HG03097 (cell line): ENCODE measurements at regions not wholly inside any gene's neighbourhood (a gene's known extent, or its start where the extent isn't known, plus 50 kb on each side); places are given as distances from the start of the nearest gene placed in this dataset.

ENCODE experiments used
- ATAC-seq: cut with Tn5 transposase; IDR thresholded peaks from one replicate; pipeline ENCODE4 v1.9.1; 2021; ENCODE audit not compliant: unreplicated experiment, low FRiP score

DNA sequence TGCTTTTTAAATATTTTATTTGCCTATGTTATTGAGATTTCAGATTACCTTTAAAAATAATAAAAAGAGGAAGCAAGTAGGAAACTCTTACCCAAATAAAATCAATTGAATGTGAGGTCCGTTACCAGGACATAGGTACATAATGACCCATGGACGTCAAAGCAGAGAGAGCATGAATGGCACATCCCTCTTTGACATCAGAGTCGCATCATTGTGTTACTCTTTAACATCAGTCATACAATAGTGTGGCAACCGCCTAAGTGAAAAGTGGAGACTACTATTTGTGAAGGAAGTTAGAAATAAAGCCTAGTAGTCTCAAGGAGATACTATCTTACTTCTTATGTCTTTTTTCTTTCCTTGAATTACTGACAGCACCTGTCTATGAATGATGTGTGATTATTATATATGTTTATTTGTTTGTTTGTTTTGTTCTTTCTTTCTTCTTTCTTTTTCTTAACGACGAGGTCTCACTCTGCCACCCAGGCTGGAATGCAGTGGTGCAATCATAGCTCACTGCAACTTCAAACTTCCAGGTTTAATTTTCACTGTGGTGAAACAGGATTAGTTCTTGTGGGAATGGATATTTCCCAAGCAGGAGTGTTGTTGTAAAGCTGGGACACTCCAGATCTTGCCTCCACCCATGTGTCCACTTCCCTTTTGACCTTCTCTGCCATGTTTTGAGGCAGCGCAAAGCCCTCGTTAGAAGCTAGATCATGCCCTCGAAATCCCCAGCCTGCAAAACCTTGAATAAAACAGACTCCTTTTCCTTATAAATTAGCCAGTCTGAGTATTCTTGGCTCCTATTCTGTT is 407.2 kb upstream of the NETO1 start:
- no peak for ATAC-seq

DNA sequence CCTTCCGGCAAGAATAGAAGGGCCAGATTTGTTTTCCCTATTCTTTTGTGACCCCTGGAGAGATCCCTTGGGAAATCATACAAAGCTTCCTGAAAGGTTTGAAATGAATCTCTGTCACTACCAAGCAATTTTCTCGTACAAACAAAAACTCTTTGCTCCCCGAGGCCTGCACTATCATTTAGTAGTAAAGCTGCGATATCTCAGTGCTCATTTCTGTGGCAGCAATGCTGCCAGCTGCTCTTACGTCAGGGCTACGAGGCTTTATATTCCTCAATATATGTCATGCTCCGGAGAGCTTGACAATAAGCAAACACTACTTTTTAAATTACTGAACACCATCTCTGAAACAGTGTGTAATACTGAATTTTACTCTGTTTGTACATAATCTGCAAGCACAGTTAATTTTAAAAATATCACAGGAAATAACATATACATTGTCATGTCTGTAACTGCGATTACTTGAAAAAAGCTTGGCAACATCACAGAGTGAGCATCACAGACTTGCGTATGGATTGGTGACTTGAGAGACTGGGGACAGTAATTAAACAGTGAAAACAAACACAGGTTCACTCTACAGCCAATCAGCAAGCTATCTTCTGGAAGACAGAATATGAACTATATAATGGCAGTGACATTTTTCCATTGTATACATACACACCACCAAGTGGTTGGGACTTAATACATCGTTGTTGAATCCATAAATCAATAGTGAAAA is 403.3 kb upstream of the NETO1 start:
- no peak for ATAC-seq

DNA sequence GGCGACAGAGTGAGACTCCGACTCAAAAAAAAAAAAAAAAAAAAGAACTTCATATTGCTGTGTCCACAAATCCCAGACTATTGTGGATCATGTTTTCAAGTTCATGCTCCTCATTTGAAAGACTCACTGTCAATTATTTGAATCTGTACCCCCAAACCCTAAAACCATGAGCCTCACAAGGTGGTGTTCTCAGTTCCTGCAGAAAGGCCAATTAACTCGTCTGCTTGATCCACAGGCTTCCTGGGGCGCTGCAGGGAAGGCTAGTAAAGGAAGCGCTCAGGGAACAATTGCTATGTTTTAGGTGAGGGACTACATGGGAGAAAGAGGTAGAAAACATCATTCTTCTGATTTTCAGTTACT is 396.8 kb upstream of the NETO1 start:
- ATAC-seq, result no peak

DNA sequence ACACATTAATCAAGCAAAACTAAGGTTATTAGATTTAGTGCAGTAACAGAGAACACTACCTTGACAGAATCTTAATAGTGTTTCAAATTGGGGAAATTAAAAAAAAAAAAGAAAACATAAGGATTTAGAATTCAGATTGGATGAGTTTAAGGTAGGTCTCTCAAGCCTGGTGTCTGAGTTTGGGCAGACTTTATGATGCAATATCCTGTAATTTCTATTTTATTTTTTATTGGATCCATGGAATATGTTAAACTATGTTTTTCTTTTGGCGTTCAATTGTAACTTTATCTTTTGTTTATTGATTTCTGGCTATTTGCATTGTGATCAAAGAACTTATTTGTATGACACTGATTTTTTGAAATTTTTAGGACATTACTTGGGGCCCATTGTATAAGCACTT is 394.1 kb upstream of the NETO1 start:
- ATAC-seq, result no peak

DNA sequence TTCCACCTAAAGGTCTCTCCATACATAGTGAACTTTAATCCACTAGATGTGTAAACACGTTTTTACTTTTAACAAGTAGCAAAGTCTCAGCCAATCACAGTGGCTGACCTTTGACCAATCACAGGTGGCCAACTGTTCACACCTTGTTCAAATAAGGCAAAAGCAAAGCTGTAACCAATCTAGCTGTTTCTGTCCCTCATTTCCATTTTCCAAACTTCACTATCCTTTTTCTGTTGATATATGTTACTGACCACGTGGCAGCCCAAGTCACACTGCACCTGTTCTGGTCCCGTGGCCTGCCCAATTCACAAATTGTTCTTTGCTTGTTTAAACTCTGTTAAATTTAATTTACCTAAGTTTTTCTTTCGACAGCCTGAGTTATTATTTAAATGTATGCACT is 393.5 kb upstream of the NETO1 start:
- no peak for ATAC-seq

DNA sequence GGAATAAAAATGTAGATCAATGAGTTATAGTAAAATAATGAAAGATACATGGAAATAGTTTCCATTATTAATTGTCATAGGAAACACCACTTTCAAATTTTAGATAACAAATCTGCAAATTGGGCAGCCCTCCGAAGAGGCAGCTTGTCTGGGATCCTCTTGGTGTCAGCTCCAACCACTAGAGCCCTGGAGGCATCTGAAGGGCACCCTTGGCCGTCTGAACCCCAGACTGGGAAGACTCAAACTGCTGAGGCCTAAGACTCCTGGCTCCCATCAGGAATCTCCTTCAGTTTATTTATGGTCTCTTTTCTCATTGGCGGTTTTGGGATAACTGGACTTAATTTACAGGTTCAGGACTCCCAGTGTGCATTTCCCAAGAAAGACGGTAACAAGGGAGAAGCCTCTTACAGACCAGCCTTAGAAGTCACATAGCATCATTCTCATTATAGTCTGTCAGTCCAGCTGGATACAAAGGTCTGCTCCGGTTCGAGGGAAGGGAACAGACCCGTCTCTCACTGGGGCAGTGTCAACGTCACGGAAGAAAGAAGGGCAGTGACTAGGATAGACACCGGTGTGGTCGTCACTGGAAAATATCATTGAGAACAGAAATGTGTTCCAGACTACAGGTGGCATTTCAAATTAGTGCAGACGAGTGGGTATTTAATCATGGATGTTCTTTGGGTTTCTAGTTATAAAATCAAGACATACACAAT is 390.7 kb upstream of the NETO1 start:
- no peak for ATAC-seq

DNA sequence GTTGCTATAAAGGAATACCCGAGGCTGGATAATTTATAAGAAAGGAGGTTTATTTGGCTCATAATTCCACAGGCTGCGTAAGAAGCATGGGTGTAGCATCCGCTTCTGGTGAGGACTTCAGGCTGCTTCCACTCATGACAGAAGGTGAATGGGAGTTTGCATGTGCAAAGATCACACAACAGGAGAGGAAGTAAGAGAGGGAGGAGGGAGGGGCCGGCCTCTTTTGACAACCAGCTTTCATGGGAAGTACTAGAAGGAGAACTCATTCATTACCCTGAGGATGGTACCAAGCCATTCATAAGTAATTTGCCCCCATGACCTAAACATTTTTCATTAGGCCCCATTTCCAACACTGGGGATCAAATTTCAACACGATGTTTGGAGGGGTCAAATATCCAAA is 386.8 kb upstream of the NETO1 start:
- no peak for ATAC-seq

DNA sequence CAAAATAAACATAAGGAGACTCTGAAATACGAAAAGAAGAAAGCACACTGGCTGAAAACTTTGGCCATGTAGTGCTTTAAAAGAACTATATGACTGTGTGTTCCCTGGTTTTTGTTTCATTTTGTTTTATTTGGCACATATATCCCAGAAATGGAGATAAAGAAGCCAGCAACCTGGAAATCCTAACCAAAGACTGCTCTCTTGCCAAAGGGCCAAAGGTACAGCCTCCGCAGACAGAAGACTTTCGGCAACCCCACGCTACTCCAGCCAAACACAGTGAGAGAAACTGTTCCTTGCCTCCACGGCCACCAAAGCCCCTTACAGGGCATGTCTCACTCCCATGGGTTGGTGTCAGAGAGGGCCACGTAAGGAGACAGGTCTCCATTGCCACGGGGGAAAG is 381.2 kb upstream of the NETO1 start:
- ATAC-seq, result no peak

DNA sequence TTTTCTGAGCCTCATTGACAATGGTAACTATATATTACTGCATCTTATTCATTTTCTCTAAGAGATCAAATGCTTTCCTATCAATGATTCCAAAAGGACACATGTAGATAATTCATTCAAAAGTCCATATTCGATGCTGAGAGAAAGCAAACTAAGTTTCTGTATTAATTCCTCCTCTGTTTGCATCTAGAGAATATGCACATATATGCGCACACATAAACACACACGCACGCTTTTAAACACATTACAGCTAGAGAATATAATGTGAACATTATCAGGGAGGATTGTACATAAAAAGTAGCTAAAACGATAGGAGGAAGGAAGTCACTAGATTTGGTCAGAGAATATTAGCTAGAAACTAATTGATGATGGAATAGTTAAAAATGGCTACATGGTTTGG is 379.0 kb upstream of the NETO1 start:
- ATAC-seq, result no peak

DNA sequence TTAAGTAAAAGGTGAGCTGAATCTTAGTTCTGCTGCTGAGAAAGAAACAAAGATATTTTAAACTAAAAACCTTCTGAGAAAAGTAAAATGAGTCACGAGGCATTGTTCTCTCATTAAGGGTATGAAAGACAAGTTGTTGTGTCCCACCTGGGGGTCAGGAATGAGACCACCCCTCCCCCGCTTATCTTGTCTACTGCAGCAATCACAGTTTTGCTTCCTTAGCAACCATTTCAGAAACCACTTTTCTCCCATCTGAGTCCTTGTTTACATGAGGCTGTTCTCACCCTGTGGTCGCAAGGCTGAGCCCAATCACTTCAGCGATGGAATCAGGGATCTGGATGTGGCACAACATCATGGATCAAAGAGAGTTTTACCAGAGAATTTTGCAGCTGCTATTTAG is 377.6 kb upstream of the NETO1 start:
- ATAC-seq, result no peak

DNA sequence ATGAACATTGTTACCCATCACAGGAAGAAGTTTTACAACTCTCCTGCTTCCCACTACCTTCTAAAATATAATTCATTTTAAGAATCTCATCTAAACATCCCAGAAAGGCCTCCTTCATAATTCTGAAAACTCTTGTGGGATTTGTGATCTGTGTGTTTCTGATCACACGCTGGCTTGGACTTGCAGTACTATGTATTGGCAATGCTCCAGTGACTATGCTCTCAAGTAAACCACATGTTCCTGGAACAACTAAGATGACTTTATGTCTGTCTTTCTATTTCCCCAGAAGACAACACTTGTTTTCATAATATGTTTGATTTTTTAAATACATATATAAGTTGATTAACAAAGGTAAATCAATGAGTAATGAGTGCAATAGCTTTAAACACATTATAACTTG is 376.6 kb upstream of the NETO1 start:
- ATAC-seq, result no peak

DNA sequence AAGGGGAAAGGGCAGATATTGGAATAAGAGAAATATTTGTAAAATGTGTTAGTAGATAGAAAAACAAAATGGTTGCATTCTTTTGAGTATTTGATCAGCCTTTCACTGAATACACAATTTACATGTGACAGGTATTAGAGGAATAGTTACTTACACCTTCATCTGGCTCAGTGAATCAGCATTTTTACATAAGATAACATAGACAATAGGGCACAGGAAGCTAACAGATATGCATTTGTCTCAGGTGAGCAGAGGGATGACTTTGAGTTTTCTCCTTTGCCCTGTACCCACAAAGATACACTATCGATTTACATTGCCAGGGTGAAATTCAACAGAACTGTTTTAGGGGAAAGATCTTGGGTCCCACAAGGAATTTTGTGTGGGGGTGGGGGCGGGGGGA is 373.1 kb upstream of the NETO1 start:
- no peak for ATAC-seq

DNA sequence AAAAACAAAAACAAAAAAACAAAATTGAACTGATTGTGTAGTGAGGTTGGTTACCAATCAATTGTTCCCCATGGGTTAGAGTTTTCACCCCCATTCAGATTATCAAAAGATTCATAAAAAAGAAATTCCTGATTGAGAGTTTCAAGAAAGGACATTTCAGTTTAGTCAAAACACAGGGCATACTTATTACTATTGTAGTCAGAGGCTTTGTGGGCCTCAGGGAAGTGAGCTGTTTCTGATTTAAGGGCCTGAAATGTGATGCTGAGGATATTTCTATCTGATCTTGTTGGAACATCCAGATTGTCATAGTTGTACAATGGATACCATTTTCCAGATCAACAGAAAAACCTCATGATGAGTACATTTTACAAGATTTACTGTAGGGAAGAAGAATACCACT is 368.1 kb upstream of the NETO1 start:
- ATAC-seq, result no peak

DNA sequence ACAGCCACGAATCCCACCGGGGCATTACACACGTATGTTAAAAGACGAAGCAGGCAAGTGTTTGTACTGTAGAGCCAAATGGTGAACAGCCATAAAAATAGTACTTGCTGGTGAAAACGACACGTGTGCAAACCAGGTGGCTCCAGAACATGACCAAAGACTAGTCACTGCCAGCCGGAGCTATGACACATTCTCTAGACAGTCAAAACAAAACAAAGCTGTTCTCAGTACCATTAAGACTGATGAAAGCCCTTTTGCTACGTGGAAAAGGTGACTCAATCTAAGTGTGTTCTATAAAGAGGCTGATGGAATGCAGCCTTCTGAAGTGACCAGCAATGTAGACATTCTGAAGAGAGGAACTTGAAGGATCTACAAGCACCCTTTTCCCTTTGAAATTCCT is 367.7 kb upstream of the NETO1 start:
- ATAC-seq, result no peak

DNA sequence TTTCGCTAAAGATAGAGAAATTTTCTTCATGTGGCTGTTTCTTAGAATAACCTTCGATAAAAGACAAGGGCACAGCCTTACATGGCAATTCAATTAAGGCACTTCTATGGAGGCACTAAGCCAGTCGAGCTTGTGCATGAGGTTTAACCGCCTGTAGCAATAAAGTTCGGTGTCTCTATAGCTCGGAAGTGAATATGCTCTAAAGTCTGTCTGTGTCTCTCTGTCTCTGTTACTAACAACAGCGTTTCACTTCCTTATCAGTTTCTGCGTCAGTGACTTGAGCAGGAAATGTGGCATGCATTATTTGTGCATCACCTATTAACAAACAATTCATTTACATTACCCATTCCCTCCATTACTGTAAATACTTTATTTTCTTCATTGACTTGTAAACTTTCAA is 365.1 kb upstream of the NETO1 start:
- no peak for ATAC-seq

DNA sequence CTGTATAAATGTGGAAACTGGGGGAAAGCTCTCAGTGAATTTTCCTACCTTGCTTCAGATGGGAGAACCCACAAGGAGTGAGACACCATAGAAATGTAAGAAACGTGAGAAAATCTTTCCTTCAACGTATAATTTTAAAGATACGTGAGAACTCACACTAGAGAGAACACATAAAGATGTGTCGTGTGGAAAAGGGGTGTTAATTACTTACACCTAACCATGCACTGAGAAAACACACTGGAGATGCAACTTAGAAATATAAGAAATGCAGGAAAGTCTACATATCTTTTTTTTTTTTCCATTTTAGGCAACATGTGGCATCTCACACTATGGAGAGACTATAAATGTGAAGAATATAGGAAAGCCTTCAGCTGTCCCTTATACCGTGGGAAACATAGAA is 352.9 kb upstream of the NETO1 start:
- ATAC-seq, result no peak

DNA sequence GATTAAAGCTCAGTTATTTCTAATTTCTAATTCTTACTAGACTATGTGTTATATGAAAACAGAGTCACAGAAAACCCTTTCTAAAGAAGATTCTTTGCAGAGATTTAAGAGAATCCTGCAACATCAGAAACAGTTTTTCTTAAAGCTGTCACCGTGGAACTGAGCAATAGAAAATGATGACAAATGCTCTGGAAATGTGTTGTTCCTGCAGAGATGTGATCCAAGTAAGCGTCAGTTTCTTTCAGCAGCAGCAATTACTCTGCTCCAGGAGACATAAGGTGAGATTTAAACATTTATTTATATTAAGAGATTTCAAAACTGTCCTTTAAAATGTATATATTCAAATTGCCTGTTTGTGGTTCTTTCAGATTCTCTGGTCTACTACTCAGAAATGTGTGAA is 350.5 kb upstream of the NETO1 start:
- no peak for ATAC-seq

DNA sequence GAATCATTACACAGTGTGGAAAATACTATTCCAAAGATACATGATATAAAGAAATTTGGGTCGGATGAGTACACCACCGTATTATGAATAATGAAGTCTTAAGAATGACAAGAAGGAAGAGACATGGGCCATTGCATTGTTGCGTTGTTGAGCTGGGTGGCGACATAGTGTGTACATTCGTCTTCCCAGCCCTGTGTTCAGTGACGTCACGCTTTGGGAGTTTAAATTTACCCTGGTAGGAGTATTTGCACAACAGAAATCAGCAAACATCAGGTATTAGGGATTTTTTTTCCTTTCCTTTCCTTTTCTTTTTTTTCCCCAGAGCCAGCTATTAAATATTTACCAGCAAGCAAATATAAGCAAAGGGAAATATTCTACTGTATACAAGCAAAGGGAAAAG is 347.2 kb upstream of the NETO1 start:
- ATAC-seq, result no peak

DNA sequence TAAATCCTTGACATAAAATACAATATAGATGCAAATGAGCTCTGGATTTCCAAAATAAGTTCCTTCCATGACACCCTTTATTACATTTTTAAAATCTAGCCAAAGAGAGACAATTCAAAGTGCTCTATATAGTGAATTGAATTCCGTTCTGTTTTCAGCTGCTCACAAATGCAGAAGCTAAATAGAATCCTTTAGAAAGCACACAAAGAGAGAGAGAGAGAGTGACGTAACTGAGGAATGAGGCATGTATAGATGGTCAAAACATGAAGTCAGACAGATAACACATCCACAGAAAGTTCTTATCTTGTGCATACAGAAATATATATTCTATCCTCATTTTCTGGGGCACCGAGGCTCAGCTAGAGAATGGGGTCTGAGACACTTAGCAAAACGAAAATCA is 344.7 kb upstream of the NETO1 start:
- no peak for ATAC-seq

DNA sequence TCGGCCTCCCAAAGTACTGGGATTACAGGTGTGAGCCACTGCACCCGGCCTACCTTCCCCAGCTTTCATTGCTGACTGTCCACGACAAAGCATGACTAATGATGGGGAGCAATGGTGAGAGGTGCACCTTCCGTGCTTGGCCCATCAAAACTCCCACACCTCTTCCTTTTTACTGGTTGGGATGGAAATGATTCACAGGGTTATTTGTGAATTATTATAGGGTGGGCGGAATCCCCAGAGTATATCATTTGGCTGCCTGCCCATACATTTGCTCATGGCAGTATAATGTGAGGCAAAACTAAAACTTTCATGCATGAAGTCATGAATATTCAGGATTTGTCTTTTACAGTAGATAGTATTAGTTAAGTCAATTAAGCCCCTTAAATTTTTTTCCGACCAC is 334.2 kb upstream of the NETO1 start:
- ATAC-seq, result no peak

DNA sequence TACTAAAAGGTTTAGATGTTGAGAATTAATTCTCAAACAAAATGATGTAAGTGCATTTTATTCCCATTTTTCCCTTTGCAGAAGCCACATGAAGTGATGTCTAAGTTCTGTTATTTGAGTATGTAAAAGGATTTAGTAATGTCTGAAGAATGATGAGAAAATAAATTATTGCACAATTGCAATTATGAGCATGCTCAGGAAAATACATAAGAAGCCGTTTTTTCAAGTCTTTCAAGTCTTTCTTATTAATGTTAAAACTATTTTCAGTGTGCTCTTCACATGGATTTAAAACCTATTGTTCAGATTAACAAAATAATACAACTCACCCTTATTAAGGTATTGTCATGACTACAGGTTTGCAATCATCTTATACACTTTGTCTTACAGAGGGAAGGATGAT is 331.4 kb upstream of the NETO1 start:
- no peak for ATAC-seq

DNA sequence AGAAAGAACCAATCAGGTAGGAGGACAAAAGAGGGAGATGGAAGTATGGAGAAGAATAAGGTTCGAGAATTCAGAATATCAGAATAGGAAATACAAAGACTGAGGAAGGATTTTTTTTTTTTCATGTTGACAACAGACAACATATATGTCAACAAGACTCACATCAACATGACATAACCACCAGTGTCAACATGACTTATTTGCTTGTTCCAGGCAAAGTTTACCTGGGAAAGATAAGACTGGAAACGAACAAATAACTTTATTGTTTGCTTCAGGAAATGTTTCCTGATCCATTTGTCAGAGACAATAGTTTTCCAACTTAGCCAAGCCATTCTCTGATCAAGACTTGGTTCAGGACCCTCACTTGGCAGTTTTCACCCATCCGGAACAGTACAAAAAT is 321.9 kb upstream of the NETO1 start:
- ATAC-seq, result no peak
